Tibial nerve (tissue), 4 donors: ENCODE measurements at regions not wholly inside any gene's neighbourhood (a gene's known extent, or its start where the extent isn't known, plus 50 kb on each side); places are given as distances from the start of the nearest gene placed in this dataset.

Source experiments
- EP300 ChIP-seq, 2 donors: sonication (generic); formaldehyde crosslinking; IDR thresholded peaks; one replicate each; pipeline ENCODE4 v1.6.1; 2017; ENCODE audit warnings: antibody characterized with exemption in 2 of 2, mild to moderate bottlenecking in 1 of 2
- POLR2A ChIP-seq, 2 donors: fragments of 450-650 bp; IDR thresholded peaks; one replicate each; pipeline ENCODE4 v1.6.1; 2017; ENCODE audit warnings: antibody characterized with exemption in 2 of 2, mild to moderate bottlenecking in 2 of 2, moderate library complexity in 2 of 2
- TF ChIP-seq, protein P1 (sequence below), 5 experiments: fragments of 200-600 bp in 3 of 5; fragments of 450-650 bp in 2 of 5; sonication (generic) in 3 of 5; IDR thresholded peaks; one replicate each; pipeline ENCODE4 v1.5.1; 2016 to 2019; ENCODE audit warnings: antibody characterized with exemption in 5 of 5, mild to moderate bottlenecking in 3 of 5, moderate library complexity in 2 of 5

DNA sequence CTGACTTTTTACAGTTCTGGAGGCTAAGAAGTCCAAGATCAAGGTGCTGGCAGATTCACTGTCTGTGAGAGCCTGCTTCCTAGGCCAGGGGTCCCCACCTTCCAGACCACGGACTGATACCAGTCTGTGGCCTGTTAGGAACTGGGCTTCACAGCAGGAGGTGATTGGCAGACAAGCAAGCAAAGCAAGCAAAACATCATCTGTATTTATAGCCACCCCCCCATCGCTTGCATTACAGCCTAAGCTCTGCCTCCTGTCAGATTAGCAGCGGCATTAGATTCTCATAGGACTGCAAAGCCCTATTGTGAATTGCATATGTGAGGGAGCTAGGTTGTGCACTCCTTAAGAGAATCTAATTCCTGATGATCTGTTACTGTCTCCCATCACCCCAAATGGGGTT lies 194.7 kb upstream of the THRB start:
- TF ChIP-seq, protein P1, sequence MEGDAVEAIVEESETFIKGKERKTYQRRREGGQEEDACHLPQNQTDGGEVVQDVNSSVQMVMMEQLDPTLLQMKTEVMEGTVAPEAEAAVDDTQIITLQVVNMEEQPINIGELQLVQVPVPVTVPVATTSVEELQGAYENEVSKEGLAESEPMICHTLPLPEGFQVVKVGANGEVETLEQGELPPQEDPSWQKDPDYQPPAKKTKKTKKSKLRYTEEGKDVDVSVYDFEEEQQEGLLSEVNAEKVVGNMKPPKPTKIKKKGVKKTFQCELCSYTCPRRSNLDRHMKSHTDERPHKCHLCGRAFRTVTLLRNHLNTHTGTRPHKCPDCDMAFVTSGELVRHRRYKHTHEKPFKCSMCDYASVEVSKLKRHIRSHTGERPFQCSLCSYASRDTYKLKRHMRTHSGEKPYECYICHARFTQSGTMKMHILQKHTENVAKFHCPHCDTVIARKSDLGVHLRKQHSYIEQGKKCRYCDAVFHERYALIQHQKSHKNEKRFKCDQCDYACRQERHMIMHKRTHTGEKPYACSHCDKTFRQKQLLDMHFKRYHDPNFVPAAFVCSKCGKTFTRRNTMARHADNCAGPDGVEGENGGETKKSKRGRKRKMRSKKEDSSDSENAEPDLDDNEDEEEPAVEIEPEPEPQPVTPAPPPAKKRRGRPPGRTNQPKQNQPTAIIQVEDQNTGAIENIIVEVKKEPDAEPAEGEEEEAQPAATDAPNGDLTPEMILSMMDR (IDR thresholded peaks at IDR 0.05), result no peak
- no peak for TF ChIP-seq POLR2A (IDR thresholded peaks at IDR 0.05)
- TF ChIP-seq EP300 (IDR thresholded peaks at IDR 0.05), result no peak
